HG03103 (cell line): ENCODE measurements at regions not wholly inside any gene's neighbourhood (a gene's known extent, or its start where the extent isn't known, plus 50 kb on each side); places are given as distances from the start of the nearest gene placed in this dataset.

Experiments used
- ATAC-seq: cut with Tn5 transposase; IDR thresholded peaks from one replicate; pipeline ENCODE4 v1.9.1; 2021; ENCODE audit warnings: low read depth; ENCODE audit not compliant: unreplicated experiment

DNA sequence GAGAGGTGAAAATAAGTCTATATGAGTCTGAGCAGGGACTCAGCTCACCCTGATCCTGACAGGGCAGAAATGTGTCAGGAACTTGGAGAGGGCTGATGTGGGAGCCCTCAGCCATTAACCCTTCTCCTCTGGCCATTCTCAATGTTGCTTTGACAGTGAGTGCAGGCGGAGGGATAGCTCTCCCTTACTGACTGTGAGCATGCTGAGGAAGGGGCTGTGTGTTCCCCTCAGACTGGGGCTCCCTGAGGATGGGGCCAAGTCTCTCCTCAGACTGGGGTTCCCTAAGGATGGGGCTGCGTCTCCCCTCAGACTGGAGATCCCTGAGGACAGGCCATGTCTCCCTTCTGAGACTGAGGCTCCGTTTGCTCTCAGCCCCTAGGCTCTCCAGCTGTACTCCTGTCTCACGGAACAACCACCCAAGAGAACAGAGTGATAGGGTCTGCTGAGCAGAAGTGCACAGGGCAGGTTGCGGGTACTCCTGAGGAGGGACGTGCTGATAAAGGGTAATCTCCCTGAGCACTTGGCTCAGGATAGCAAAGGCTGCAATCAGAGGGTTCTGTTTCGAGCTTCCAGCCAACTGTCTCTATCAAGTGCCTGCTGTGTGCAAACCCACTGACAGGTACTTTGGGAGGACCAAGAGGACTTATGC, 141.0 kb downstream of the MRPL14 start:
- ATAC-seq = no peak

DNA sequence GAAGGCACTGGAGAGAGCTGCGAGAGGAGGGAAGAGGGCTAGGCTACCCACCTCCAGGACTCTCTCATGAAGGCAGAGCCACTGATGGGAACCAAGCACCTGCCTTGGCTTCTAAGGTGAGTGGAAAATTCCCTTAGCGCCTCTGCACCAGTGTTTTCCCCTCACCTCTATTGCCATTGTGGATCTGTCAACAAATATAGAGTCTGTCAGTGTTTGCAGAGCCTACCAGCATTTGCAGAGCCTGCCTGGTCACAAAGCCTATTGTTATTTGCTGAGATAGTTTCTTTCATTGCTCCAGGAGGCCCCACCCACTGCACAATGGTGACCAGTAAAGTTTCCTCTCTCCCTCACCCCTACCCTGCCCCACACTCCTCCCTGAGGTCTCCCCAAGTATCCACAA, 141.9 kb downstream of the MRPL14 start:
- ATAC-seq = no peak

DNA sequence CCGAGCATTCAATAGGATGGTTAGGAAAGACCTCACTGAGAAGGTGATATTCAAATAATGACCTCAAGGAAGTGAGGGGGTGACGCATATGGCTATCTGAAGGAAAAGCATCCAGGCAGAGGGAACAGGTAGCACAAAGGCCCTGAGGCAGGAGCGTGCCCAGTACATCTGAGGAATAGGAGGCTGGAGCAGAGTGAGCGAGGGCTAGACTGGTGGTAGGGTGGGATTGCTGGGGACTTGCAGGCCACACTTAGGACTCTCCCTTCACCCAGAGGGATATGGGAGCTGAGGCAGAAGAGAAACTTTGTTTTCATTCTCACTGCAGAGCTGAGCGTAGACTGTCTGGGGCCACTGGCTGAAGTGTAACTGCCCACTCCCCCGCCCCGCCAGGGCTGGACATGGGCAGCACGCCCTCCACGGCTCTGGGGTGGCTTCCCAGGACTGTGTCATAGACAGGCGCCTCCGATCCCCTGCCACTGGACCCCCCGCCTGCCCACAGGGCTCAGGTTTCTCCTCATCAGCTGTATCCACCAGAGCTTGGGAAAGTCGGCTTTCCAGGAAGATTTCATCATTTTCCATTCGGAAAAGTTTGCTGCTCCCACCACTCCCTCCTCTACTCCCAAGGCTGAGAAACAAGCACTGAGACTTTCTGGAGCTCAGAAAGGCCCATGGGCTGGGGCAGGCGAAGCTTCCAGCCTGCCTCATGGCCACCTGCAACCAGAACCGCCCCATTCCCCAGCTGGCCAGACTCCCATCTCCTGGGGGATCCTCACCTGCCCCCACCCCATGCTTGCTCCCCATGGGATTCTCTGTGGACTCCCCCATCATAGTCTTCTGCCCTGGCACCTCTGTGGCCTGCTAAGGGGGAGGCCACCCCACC, 142.6 kb downstream of the MRPL14 start:
- ATAC-seq = no peak

DNA sequence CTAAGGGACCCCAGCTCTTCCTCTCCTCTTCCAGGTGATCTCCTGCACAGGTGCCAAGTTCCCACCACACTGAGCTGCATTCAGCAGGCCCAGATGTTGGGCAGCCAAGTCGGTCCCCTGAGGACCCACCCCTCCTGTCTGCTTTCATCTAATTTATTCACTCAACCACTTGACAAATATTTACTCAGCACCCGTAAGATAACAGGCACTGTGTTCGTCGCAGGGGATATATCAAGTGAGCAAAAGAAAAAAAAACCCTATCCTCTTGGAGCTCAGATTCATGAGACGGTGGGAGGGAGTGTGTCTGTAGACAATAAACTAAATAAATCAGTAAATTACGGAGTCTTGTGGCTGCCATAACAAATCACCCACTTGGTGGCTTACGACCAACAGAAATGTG, 143.6 kb downstream of the MRPL14 start:
- ATAC-seq = no peak

DNA sequence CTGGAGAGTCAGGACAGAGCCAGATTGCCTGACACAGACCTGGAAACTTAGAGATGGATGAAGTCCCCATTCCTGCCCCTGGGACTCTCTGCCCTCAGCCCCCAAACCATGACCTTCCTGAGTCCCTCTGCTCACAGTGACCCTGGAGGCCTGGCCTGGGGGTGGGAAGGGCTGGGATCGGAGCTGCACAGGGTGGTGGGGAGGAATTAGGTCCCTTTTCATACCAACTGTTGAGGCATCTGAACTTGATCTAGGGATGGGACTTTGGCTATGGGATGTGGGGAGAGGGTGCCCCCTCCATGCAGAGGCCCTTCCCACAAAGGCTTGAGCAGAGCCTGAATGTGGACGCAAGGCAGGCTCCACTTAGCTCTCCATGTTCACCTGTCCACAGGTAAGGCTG, 144.1 kb downstream of the MRPL14 start:
- no peak for ATAC-seq

DNA sequence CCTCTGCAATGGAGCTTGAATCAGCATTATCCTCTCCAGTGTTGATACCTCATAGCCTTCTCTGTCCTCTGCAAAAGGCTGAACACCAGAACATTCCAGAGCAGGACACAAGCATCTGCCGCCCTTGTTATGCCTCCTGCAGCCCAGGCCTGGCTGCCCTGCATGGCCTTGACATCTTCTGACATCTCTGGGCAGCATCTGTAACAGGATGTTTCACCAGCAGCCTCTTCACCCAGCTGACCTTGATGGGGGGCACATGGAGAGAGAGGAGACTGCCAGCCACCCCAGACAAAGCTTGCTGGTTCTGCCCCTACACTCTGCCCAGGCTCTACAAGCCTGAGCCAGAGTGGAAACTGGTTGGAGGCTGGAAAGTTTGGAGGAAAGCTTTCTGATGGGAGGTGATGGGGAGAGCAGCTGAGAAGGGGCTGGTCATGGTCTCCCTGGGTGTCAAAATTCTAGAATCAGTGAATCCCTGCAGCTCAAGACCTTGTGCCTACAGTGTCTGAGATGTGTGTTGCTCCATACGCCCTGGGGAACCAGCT, 145.1 kb downstream of the MRPL14 start:
- ATAC-seq = no peak

DNA sequence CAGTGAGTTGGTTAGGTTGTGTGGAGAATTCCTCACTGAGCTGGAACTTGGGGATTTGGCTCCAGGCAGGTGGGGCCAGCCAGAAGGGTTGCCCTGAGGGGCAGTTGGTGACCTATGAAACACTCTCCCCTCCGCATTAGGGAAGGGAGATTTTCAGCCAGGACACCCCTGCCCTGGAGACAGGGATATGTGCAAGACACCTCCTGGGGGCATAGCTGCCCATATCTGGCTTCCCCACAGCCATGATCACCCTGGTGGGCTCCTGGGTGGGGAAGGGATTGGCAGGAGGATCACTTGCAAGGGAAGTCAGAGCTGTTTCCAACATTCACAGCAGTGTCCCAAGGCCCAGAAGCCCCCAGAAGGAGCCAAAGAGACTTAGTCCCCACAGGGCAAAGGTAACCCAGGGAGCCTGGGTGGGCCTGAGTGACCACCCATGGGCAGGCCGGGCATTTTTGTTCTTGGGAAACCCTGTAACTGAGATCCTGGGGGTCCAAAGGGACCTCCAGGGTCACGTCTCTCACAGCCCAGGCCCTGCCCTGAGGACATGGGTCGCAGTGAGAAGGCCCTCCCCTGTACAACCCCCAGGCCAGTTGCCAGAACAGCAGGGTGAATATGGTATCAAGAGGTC, 145.8 kb downstream of the MRPL14 start:
- no peak for ATAC-seq

DNA sequence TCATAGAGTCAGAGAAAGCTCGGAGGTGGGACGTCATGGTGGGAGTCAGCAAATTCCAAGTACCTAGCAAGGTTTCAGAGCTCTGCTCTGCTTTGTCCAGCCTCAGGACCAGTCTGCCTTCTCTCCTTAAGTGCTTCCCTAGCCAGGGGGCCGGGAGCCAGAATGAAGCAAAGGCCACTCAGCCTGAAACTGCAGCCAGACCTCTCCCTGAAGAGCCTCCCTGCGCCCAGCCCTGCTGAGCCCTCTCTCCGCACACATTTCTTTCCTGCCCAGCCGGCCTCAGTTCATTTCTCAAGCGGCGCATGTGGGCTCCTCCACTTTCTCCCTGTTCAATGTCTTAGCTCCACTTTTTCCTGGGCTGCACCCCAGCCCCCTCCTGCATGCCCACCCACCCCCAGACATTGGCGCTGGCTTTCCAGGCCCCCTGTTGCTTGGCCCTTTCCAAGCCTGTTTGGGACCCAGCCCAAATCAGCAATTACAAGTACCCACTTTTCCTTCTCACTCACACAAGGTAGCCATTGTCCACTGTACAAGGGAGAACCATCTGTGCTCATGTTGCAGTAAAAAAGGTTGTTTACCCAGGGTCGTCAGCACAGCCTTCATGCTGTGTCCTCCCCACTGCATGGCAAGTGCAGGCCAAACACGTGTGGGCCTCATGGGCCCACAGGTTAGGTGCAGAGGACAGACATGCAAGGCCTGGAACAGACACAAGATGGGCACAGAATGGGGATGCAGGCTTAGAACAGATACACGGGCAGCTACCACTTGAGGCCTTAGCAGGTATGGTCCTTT, 147.1 kb downstream of the MRPL14 start:
- ATAC-seq = no peak

DNA sequence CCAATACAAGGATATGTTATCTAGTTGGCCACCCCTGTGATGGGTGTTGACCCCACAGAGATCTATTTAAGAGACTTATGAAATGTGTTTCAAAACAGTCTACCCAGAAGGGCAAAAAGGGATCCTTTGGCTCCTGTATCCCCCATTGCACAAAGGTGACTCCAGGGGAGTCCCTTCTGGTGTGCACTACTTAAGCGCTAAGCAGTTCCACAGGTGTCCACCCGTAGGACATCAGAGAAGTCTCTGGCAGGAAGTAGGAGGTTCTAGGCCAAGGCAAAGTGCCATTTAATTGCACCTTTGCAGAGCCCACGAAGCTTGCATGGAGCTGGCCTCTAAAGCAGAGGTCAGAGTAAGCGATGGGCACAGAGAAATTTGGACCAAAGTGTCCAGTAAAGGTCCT, 147.7 kb downstream of the MRPL14 start:
- no peak for ATAC-seq

DNA sequence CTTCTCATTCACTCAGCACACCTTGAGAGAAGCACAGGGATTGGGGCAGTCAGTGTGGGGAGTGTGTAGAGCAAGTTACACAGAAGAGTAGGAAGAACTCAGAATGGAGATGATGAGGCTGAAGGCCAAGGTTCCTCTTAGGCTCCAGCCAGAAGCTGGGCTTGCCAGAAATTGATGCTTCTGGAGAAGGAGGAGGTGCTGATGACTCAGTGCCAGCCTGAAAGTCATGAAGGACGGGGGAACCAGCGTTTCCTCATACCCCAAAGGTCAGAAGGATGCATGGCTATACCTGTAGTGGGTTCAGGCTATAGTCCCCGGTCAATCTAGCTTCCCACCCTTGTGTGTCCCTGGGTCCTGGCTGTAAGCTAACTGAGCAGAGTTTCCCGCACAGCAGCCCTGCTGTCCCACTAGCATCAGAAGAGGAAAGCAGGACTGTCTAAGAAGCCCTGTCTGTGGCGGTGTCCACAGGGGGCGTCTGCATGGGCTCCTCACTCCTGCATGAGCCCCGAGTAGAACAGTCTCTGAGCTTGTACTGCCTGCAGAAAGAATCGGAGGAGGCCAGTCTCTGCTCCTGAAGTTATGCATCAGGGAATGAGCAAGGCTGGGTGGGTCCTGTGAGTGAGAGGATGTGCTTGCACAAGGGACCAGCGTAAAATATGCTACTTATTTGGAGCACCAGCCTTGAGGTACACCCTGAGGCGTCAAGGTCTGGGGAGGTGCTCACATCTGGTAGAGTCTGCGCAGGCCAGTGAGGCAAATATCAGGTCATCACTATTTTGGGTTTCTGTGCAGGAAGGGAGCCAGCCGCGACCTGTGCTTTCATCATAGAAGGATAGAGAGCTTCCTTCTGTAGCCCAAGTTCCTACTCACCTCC, 148.5 kb downstream of the MRPL14 start:
- ATAC-seq = no peak

DNA sequence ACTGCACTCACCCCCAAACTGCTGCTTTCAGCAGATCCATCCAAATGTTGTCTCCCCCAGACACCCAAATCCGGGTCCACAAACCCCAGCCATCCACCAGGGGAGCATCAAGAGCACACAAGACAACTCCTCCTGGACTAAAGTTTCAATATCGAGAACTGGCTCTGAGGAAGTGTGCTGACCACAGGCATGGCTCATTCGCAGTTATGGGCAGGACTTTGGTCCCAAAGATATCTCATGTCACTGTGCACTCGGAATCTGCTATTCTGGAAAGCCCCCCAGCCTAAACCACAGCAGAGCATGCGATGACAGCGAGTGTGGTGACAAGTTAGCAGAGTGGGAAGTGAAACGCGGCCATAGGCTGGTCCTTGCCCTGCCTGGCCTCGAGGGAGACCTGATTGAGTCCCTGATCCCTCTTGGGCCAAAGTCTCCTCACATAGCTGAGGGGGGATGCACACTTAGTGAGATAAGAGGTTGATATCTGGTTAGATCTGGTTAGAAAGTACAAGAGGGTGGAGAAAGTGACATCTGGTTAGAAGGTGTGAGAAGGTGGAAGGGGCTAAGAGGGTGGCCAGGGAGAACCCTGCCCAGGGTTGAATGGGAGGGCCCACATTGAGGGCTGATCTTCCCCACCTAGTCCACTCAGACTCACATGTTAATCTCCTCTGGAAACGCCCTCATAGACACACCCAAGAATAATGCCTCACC, 149.7 kb downstream of the MRPL14 start:
- ATAC-seq = peak; percentile 42

DNA sequence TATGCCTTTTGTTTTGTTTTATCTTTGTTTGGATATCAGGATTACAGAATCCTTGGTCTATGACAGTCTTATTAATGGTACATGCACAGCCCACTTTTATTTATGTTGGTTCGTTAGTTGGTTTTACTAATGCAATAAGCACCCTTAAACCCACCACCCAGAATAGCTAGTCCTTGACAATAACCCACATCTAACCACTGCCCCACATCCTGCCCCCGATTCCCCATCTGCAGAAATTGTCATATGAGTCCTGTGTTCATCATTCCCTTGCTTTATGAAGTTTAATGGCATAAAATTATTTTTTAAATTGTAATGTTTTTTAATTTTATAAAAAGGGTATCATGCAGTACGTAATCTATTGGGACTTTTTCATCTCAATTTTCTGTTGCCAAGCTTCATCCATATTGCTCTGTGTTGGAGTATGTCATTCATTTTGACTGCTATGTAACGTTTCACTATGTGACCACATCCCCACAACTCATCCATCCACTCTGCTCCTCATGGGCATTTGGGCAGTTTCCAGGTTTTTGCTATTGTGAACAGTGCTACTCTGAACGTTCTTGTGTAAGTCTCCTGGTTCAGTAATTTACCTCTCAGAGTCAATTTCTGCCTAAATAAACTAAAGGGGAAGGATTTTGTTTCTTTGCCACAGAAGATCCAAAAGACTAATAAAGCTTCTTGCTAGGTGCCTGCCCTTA, 150.4 kb downstream of the MRPL14 start:
- ATAC-seq = no peak

DNA sequence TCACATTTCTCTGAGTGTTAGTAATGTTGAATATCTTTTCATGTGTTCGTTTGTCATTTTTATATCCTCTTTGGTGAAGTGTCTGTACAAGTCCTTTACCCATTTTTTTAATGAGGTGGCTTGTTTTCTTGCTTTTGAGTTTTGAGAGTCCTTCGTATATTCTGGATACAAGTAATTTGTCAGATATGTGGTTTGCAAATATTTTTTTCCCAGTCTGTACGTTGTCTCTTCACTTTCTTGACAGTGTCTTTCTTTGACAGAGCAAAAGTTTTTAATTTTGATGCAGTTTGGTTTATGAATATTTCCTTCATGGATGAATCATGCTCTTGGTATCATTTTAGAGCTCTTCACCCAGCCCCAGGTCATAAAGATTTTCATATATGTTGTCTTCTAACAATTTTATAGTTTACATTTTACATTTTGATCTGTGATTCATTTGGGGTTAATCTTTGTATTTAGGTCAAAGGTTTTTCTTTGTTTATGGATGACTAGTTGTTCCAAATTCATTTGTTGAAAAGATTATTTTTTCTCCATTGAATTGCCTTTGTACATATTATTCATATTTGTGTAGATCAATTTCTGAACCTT, 152.5 kb downstream of the MRPL14 start:
- no peak for ATAC-seq

DNA sequence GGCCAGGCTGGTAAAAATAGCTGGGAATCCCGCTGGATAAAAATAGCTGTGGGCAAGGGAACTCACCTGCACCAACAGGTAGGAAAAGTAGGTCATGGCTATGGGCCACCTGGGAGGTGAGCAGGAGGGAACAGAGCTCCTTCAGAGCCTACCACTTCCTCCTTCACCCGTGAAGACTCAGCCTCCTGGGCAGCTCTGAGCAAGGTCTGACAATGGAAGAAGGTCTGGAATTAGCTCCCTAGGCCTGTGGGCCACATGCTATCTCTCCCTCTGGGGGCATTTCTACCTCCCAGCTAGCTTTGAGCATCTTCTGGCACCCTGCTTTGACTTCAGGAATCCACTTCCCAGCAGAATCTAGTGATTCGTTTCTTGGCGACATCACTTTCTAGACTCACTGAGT, 153.9 kb downstream of the MRPL14 start:
- no peak for ATAC-seq

DNA sequence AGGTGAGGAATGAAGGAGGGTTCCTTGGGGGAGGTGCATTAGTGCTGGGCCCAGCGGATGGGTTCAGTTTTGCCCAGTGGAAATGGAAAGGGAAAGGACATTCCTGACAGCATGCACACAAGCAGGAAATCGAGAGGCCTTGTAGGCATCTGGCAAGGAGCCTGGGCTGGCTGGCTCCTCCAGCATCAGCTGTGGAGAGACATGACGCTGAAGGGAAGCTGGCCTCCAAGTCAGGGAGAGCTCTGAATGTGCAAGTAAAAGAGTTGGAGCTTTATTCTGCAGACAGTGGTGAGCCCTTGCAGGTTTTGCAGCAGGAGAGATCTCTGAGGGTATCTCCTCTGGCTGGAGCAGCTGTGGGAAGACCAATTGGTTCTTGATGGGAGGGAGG, 154.3 kb downstream of the MRPL14 start:
- ATAC-seq = no peak

DNA sequence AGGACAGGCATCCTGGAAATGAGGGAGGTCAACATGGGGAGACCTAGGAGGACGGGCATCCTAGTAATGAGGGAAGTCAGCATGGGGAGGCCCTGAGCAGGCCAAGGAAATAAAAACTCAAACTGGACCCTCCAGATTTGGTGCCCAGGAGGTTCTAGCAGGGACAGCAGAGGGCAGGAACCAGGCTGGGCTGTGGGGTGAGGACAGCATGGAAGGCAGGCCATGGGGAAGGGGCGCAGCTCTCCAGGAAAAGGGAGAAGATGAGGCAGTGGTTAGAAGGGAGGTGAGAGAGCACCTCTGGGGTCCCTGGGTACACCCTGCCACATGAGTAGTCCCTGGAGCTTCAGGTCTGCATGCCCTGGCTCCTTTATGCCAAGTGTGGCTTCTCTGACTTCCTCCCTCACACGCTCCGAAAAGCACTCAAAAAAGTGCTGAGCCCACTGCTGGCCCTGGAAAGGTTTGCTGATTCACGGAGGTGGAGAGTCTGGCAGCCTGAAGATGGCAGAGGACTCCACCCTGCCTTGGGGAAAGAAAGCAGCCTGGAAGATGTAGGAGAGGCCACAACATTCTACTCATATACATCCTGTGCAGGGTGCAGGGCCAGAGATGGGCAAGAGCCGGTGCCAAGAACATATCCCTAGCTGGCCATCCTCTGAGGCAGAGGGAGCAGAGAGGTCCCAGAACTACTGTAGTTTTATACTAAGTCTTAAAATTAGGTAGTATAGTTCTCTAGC, 154.9 kb downstream of the MRPL14 start:
- no peak for ATAC-seq

DNA sequence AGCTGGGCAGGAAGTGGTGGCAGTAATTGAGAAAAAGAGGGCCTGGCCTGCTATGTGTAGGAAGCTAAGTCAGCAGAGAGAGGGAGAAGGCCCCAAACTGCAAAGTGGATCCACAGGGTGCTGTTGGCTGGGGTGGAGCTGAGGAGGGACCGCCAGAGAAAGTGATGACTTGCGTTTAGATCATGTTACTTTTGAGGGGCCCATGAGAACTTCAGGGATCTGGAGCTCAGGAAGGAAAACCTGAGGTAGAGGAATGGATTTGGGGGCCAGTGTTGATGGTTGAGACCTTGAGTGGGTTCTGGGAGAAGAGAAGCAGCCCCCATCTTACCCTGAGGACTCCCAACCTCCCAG, 155.5 kb downstream of the MRPL14 start:
- no peak for ATAC-seq
